Activated B cell treated with CpG ODN at 0.5 μM for 24 hours (primary cell): ENCODE measurements at regions not wholly inside any gene's neighbourhood (a gene's known extent, or its start where the extent isn't known, plus 50 kb on each side); places are given as distances from the start of the nearest gene placed in this dataset.

ENCODE experiments used
- ATAC-seq: fragments of 200-7000 bp; cut with Tn5 transposase; one replicate; pipeline ENCODE4 v1.10.0; 2021; ENCODE audit warnings: low read depth, mild to moderate bottlenecking, moderate library complexity
- CTCF ChIA-PET: fragments of 350-600 bp; sonication (Branson Sonifier 250); formaldehyde crosslinking; loops from one replicate; lab custom pipeline; 2021; ENCODE audit warnings: antibody characterized with exemption; lab: Charles Lee
- POLR2A ChIA-PET: fragments of 350-600 bp; sonication (Branson Sonifier 250); formaldehyde crosslinking; loops from one replicate; lab custom pipeline; 2021; ENCODE audit warnings: antibody characterized with exemption; lab: Charles Lee
- DNase-seq: peaks from one replicate; pipeline ENCODE4 v3.0.0; 2022
- H3K27ac Mint-ChIP-seq: one replicate; pipeline ENCODE4 v1.8.0; 2020; ENCODE audit warnings: mixed read lengths
- H3K27me3 Mint-ChIP-seq: one replicate; pipeline ENCODE4 v1.8.0; 2021; ENCODE audit warnings: mixed read lengths
- H3K36me3 Mint-ChIP-seq: one replicate; pipeline ENCODE4 v1.8.0; 2021; ENCODE audit warnings: low read depth, mixed read lengths
- H3K4me1 Mint-ChIP-seq: one replicate; pipeline ENCODE4 v1.8.0; 2021; ENCODE audit warnings: mixed read lengths
- H3K4me3 Mint-ChIP-seq: one replicate; pipeline ENCODE4 v1.8.0; 2020; ENCODE audit warnings: mild to moderate bottlenecking, mixed read lengths
- H3K9me3 Mint-ChIP-seq: one replicate; pipeline ENCODE4 v1.8.0; 2020; ENCODE audit warnings: mixed read lengths
- intact Hi-C: fragments of 100-400 bp; cut with micrococcal nuclease; formaldehyde crosslinking; loops from one replicate; pipeline ENCODE4 v1.15.1; 2024
- TF ChIP-seq, protein P1 (sequence below): fragments of 200-600 bp; IDR thresholded peaks from one replicate; pipeline ENCODE4 v1.8.0; 2022; ENCODE audit warnings: antibody characterized with exemption, mild to moderate bottlenecking

DNA sequence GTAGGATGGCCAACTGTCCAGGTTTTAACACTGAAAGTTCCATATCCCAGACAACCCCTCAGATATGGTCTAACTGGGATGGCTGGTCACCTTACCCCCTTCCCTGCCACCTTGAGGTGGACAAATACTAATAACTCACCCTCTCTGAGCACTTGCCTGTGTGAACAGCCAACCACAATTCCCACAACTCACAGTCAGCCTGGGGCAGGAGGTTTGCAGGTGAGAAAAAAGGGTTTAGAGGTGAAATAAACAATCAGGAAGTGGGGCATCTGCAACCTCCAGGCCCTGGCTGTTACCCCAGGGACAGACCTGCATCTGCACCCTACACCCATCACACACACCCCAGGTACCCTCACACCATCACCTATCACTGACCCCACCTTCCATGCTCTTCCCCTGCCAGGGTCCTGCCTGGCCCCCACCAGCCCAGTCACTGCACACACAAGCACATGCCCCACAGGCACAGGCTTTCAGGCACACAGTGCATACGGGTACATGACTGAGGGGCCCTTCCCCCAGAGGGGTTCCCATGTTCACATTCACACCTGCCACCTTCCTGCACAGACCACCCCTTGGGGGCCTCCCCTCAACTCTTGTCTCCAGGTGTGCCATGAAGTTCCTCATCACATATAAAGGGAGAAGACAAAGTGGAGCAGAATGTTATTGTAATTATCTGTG is 679.5 kb downstream of the MATN1 start:
- Mint-ChIP-seq H3K9me3 (peaks cover 2% of the 10 kb centered on the region), H3K27me3 (no peaks in the 10 kb centered on the region), H3K4me3 (no peak overlapping the region), H3K36me3 (no peaks in the 10 kb centered on the region), H3K4me1 (no peaks in the 10 kb centered on the region), H3K27ac (no peak overlapping the region)
- ChIA-PET CTCF (no interaction called here), POLR2A (no interaction called here)
- intact Hi-C loops = no loop called here
- DNase-seq (no peak), ATAC-seq (no peak)
- TF ChIP-seq, protein P1, sequence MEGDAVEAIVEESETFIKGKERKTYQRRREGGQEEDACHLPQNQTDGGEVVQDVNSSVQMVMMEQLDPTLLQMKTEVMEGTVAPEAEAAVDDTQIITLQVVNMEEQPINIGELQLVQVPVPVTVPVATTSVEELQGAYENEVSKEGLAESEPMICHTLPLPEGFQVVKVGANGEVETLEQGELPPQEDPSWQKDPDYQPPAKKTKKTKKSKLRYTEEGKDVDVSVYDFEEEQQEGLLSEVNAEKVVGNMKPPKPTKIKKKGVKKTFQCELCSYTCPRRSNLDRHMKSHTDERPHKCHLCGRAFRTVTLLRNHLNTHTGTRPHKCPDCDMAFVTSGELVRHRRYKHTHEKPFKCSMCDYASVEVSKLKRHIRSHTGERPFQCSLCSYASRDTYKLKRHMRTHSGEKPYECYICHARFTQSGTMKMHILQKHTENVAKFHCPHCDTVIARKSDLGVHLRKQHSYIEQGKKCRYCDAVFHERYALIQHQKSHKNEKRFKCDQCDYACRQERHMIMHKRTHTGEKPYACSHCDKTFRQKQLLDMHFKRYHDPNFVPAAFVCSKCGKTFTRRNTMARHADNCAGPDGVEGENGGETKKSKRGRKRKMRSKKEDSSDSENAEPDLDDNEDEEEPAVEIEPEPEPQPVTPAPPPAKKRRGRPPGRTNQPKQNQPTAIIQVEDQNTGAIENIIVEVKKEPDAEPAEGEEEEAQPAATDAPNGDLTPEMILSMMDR = no peak

DNA sequence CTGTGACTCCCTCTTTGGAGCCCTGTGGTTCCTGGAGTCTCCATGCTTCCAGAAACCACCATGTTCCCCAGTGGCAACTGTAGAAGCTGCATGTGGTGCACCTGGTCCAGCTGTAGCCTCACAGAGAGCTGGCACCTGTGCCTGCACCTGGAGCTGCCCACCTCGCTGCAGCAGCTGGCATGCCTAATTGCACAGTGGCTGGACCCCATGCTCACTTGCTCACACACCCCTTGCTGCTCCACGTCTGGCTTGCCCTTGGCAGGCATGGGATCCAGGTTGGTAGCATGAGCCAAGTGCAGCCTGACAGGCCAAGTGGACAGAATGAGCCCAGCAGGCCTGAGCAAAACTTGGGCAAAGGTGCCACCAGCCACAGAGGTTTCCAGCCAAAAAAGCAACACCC is 680.1 kb downstream of the MATN1 start:
- no peaks in the 10 kb centered on the region for H3K36me3 Mint-ChIP-seq
- H3K27ac Mint-ChIP-seq = no peak overlapping the region
- peaks cover 4% of the 10 kb centered on the region for H3K27me3 Mint-ChIP-seq
- no peak overlapping the region for H3K4me3 Mint-ChIP-seq
- ChIA-PET CTCF (no interaction called here), POLR2A (no interaction called here)
- no peak for ATAC-seq
- H3K9me3 Mint-ChIP-seq = peaks cover 2% of the 10 kb centered on the region
- DNase-seq = no peak
- H3K4me1 Mint-ChIP-seq = no peaks in the 10 kb centered on the region
- TF ChIP-seq, protein P1 = no peak
- intact Hi-C loops = no loop called here

DNA sequence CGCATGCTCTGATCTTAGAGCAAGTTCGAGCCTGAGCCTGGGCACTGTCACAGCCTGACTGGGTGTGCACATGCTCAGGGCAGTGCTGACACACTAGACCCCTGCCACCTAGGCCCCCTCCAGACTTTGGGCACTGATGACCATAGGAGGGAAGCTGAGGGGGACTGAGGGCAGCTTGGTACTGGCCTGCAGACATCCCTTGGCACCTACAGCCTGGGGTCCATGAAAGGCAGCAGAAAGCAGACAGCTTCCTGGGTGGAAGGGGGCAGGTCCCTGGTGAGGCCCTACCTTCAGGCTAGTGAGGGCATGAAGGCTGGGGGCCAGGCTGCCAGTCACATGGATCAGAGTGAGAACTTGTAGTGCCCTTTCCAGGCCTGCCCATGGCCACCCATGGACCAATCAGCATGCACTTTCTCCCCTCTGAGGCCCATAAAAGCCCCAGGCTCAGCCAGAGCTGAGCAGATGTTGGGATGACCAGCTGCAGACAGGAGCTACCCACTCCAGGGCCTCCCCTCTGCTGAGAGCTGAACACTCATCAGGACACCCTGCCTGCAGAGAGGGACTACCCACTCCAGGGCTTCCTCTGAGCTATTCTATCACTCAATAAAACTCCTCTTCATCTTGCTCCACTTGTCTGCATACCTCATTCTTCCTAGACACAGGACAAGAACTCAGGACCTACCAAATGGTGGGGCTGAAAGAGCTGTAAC is 680.8 kb downstream of the MATN1 start:
- peaks cover 4% of the 10 kb centered on the region for H3K27me3 Mint-ChIP-seq

DNA sequence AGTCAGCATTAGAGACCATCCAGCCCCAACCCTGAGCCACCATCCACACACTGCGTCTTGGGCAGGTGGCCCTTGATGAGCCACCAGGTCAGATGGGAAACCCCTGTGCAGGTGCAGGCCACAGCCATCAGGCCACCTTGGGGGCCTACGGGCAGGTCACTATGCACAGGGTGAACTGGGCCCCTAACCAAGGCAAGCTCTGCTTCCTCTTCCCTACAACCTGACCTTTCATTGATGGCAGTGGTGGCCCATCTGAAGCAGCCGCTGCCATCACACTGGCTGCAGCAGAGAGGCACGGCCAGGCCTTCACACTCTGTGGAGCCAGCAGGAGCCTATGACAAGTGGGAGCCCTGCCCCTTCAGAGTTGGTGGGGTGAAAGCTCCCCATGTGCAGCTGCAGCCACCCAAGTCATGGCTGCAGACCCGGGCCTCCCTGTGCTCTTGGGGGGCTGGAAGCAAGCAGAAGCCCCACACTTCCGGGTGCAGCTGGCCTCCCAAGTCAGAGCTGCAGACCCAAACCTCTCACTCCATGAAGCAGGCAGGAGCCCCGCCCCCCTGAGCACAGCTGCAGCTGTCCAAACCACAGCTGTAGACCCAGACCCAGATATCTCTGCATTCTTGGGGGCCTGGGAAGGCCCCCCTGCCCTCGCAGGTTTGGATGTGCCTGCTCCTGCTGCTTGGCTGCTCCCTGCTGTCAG is 681.5 kb downstream of the MATN1 start:
- DNase-seq (no peak), ATAC-seq (no peak)
- intact Hi-C loops = no loop called here
- CTCF ChIA-PET = no interaction called here
- TF ChIP-seq, protein P1 = no peak
- POLR2A ChIA-PET = no interaction called here
- no peak overlapping the region for H3K4me3 Mint-ChIP-seq
- H3K36me3 Mint-ChIP-seq = no peaks in the 10 kb centered on the region
- H3K9me3 Mint-ChIP-seq = peaks cover 2% of the 10 kb centered on the region
- H3K4me1 Mint-ChIP-seq = no peaks in the 10 kb centered on the region
- no peak overlapping the region for H3K27ac Mint-ChIP-seq
- peaks cover 4% of the 10 kb centered on the region for H3K27me3 Mint-ChIP-seq

More for the DNA sequence above, 680.8 kb downstream of the MATN1 start:
- DNase-seq (no peak), ATAC-seq (no peak)
- ChIA-PET POLR2A (no interaction called here), CTCF (no interaction called here)
- Mint-ChIP-seq H3K36me3 (no peaks in the 10 kb centered on the region), H3K4me1 (no peaks in the 10 kb centered on the region), H3K27ac (no peak overlapping the region), H3K4me3 (no peak overlapping the region), H3K9me3 (peaks cover 2% of the 10 kb centered on the region)
- TF ChIP-seq, protein P1 = no peak
- intact Hi-C loops = no loop called here
